Activated naive CD8-positive, alpha-beta T cell (primary cell): ENCODE measurements at regions not wholly inside any gene's neighbourhood (a gene's known extent, or its start where the extent isn't known, plus 50 kb on each side); places are given as distances from the start of the nearest gene placed in this dataset.

Experiments used
- H3K27ac Mint-ChIP-seq: one replicate; pipeline ENCODE4 v1.8.0; 2021; ENCODE audit warnings: mixed read lengths
- H3K27me3 Mint-ChIP-seq: one replicate; pipeline ENCODE4 v1.8.0; 2021; ENCODE audit warnings: mixed read lengths
- H3K36me3 Mint-ChIP-seq: one replicate; pipeline ENCODE4 v1.8.0; 2021; ENCODE audit warnings: mixed read lengths
- H3K4me1 Mint-ChIP-seq: one replicate; pipeline ENCODE4 v1.8.0; 2021; ENCODE audit warnings: low read depth, mixed read lengths
- H3K4me3 Mint-ChIP-seq: one replicate; pipeline ENCODE4 v1.8.0; 2021; ENCODE audit warnings: mild to moderate bottlenecking, mixed read lengths
- H3K9me3 Mint-ChIP-seq: one replicate; pipeline ENCODE4 v1.8.0; 2021; ENCODE audit warnings: low read depth, mixed read lengths

DNA sequence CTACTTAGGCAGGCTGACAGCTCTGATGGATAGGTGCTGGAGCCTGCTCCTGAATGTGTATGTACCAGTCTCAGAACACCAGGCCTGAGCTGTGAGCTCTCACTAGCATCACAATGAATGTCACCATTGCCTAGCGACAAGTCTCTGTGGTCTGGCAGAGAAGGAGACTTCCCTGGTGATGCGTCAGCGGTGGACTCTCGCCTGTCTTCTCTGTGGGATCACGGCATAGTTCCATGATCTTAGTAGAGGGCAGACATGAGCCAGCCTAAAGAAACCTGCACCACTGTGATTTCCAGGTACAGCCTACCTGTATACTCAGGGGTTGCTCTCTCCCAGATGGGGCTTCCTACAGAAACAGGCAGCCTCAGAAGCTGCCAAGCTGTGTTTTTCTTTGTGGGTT lies 699.2 kb upstream of the TSPY4 start:
- Mint-ChIP-seq H3K4me3 (no peak overlapping the region), H3K36me3 (no peaks in the 10 kb centered on the region), H3K9me3 (no peaks in the 10 kb centered on the region), H3K27me3 (no peaks in the 10 kb centered on the region), H3K27ac (no peak overlapping the region), H3K4me1 (no peaks in the 10 kb centered on the region)

DNA sequence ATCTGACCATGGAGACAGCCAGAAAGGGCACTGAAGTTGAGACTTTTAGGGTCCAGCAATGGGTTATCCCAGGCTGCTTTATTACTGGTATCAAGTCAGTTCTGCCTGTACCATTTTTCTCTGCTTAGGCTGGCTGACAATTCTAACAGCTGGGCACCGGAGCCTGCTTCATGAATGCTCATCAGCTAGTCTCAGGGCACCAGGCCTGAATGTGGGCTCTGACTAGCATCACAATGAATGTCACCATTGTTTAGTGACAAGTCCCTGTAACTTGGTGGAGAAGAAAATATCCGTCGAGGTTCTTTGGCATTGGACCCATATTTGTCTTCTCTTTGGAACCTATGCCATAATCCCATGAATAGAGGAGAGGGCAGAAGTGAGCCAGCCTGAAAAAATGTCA lies 692.3 kb upstream of the TSPY4 start:
- Mint-ChIP-seq H3K4me1 (no peaks in the 10 kb centered on the region), H3K9me3 (no peaks in the 10 kb centered on the region), H3K36me3 (no peaks in the 10 kb centered on the region), H3K4me3 (no peak overlapping the region), H3K27me3 (no peaks in the 10 kb centered on the region), H3K27ac (no peak overlapping the region)

DNA sequence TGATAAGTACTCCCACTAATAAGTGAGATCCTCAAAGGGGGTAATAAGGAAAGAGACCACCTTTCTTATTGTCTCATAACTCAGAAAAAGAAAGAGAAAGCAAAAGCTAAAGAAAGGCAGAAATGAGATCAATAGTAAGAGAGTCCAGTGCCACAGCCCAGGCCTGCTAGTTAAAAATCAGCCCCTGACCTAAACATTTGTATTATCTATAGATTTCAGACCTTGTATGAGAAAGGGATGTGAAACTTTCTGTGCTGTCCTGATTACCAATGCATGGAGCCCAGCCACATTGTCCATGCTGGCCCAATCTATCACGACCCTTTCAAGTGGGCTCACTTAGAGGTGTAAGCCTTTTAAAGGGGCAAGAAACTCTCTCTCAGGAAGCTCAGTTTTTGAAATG lies 684.8 kb upstream of the TSPY4 start:
- H3K36me3 Mint-ChIP-seq = no peaks in the 10 kb centered on the region
- H3K4me1 Mint-ChIP-seq = no peaks in the 10 kb centered on the region
- H3K27me3 Mint-ChIP-seq = no peaks in the 10 kb centered on the region
- no peak overlapping the region for H3K27ac Mint-ChIP-seq
- H3K9me3 Mint-ChIP-seq = no peaks in the 10 kb centered on the region
- no peak overlapping the region for H3K4me3 Mint-ChIP-seq

GRCh38 chrY:8655017-8655416 lies 682.2 kb upstream of the TSPY4 start:
- no peaks in the 10 kb centered on the region for H3K9me3 Mint-ChIP-seq
- no peaks in the 10 kb centered on the region for H3K4me1 Mint-ChIP-seq
- H3K4me3 Mint-ChIP-seq = no peak overlapping the region
- H3K27me3 Mint-ChIP-seq = no peaks in the 10 kb centered on the region
- no peaks in the 10 kb centered on the region for H3K36me3 Mint-ChIP-seq
- H3K27ac Mint-ChIP-seq = no peak overlapping the region

- Mint-ChIP-seq H3K4me3 (no peak overlapping the region), H3K27me3 (no peaks in the 10 kb centered on the region), H3K36me3 (no peaks in the 10 kb centered on the region), H3K4me1 (no peaks in the 10 kb centered on the region), H3K27ac (no peak overlapping the region), H3K9me3 (no peaks in the 10 kb centered on the region)
Observed at GRCh38 chrY:8656101-8656500, 681.2 kb upstream of the TSPY4 start.

- no peaks in the 10 kb centered on the region for H3K9me3 Mint-ChIP-seq
Observed at GRCh38 chrY:8656515-8656914, 680.7 kb upstream of the TSPY4 start.

DNA sequence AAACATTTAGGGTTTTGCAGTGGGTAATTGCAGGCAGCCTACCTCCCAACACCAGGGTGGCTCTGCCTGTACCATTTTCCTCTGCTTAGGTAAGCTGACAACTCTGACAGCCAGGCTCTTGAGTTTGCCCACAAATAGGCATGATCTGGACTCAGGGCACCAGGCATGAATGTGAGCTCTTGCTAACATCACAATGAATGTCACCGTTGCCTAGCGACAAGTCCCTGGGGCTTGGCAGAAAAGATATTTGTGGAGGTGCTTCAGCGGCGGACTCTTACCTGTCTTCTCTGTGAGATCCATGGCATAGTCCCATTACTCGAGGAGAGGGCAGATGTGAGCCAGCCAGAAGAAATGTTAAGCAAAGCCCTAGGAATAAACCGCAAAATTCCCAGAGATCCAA lies 677.5 kb upstream of the TSPY4 start:
- Mint-ChIP-seq H3K4me3 (no peak overlapping the region), H3K27me3 (no peaks in the 10 kb centered on the region), H3K9me3 (no peaks in the 10 kb centered on the region), H3K4me1 (no peaks in the 10 kb centered on the region), H3K27ac (no peak overlapping the region), H3K36me3 (no peaks in the 10 kb centered on the region)

More at GRCh38 chrY:8656515-8656914, 680.7 kb upstream of the TSPY4 start:
- H3K4me3 Mint-ChIP-seq = no peak overlapping the region
- H3K4me1 Mint-ChIP-seq = no peaks in the 10 kb centered on the region
- no peaks in the 10 kb centered on the region for H3K36me3 Mint-ChIP-seq
- H3K27ac Mint-ChIP-seq = no peak overlapping the region
- no peaks in the 10 kb centered on the region for H3K27me3 Mint-ChIP-seq

GRCh38 chrY:8673896-8674295 lies 663.4 kb upstream of the TSPY4 start:
- H3K27ac Mint-ChIP-seq = no peak overlapping the region
- H3K4me1 Mint-ChIP-seq = no peaks in the 10 kb centered on the region

GRCh38 chrY:8677336-8677935 lies 659.8 kb upstream of the TSPY4 start:
- Mint-ChIP-seq H3K27ac (no peak overlapping the region), H3K36me3 (no peaks in the 10 kb centered on the region), H3K4me3 (no peak overlapping the region)

More at GRCh38 chrY:8673896-8674295, 663.4 kb upstream of the TSPY4 start:
- no peaks in the 10 kb centered on the region for H3K27me3 Mint-ChIP-seq
- no peaks in the 10 kb centered on the region for H3K9me3 Mint-ChIP-seq
- H3K36me3 Mint-ChIP-seq = no peaks in the 10 kb centered on the region
- no peak overlapping the region for H3K4me3 Mint-ChIP-seq

GRCh38 chrY:8687154-8687553 lies 650.1 kb upstream of the TSPY4 start:
- H3K9me3 Mint-ChIP-seq = no peaks in the 10 kb centered on the region
- H3K27ac Mint-ChIP-seq = no peak overlapping the region
- H3K4me3 Mint-ChIP-seq = no peak overlapping the region
- no peaks in the 10 kb centered on the region for H3K4me1 Mint-ChIP-seq
- no peaks in the 10 kb centered on the region for H3K27me3 Mint-ChIP-seq
- H3K36me3 Mint-ChIP-seq = no peaks in the 10 kb centered on the region

More at GRCh38 chrY:8677336-8677935, 659.8 kb upstream of the TSPY4 start:
- Mint-ChIP-seq H3K27me3 (no peaks in the 10 kb centered on the region), H3K9me3 (no peaks in the 10 kb centered on the region), H3K4me1 (no peaks in the 10 kb centered on the region)

- Mint-ChIP-seq H3K36me3 (no peaks in the 10 kb centered on the region), H3K9me3 (no peaks in the 10 kb centered on the region), H3K27me3 (no peaks in the 10 kb centered on the region), H3K27ac (no peak overlapping the region), H3K4me3 (no peak overlapping the region), H3K4me1 (no peaks in the 10 kb centered on the region)
Observed at GRCh38 chrY:8690901-8691685, 646.2 kb upstream of the TSPY4 start.

DNA sequence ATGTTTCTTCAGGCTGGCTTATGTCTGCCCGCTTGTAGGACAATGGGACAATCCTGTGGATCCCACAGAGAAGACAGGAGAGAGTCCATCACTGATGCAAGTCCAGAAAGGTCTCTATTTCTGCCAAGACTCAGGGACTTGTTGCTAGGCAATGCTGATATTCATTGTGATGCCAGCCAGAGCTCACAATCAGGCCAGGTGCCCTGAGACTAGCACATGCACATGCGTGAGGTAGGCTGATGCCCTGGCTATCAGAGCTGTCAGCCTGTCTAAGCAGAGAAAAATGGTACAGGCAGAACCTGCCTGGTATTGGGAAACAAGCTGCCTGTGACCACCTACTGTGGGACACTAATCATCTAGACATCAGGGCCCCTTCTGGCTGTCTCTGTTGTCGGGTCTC lies 638.7 kb upstream of the TSPY4 start:
- Mint-ChIP-seq H3K36me3 (no peaks in the 10 kb centered on the region), H3K4me3 (no peak overlapping the region), H3K27ac (no peak overlapping the region)

DNA sequence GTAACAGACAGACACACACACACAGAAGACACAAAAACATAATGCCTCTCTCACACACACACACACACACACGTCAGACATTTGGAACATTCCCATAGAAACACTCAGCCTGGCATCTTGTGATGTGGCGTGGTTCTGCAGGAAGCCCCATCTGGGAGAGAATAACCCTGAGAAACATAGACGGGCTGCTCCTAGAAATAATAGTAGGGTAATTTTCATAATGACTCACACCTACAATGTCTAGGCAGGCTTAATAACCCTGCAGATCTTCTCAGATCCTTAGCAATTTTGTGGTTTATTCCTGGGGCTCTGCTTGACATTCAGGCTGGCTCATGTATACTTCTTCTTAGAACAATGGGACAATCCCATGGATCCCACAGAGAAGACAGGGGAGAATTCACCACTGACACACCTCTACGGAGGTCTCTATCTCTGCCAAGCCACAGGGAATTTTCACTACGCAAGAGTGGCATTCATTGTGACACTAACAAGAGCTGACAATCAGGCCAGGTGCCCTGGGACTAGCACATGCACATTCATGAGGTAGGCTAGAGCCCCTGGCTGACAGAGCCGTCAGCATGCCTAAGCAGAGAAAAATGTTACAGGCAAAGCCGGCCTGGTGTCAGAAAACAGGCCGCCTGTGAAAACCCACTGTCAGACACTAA lies 631.5 kb upstream of the TSPY4 start:
- H3K9me3 Mint-ChIP-seq = no peaks in the 10 kb centered on the region
- H3K27ac Mint-ChIP-seq = no peak overlapping the region
- no peaks in the 10 kb centered on the region for H3K27me3 Mint-ChIP-seq
- no peaks in the 10 kb centered on the region for H3K4me1 Mint-ChIP-seq
- H3K4me3 Mint-ChIP-seq = no peak overlapping the region
- H3K36me3 Mint-ChIP-seq = no peaks in the 10 kb centered on the region

More for the DNA sequence above, 638.7 kb upstream of the TSPY4 start:
- H3K9me3 Mint-ChIP-seq = no peaks in the 10 kb centered on the region
- H3K4me1 Mint-ChIP-seq = no peaks in the 10 kb centered on the region
- H3K27me3 Mint-ChIP-seq = no peaks in the 10 kb centered on the region

DNA sequence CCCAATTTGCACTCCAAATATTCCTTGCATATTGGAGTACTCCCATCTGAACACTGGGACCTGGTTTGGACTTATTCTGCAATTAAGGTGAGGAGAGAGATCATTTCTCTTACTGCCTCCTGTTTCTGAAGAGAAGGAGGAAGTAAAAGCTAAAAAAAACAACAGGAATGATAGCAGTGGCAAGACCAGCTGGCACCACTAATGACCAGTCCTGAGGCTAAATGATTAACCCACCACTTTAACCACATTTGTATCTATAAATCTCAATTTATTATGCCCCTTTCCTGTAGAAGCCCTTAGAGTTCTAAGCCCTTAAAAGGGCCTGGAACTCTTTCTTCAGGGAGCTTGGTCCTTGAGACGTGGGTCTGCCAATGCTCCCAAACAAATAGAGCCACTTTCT lies 625.0 kb upstream of the TSPY4 start:
- Mint-ChIP-seq H3K4me1 (no peaks in the 10 kb centered on the region), H3K27me3 (no peaks in the 10 kb centered on the region), H3K4me3 (no peak overlapping the region), H3K36me3 (no peaks in the 10 kb centered on the region), H3K27ac (no peak overlapping the region), H3K9me3 (no peaks in the 10 kb centered on the region)

DNA sequence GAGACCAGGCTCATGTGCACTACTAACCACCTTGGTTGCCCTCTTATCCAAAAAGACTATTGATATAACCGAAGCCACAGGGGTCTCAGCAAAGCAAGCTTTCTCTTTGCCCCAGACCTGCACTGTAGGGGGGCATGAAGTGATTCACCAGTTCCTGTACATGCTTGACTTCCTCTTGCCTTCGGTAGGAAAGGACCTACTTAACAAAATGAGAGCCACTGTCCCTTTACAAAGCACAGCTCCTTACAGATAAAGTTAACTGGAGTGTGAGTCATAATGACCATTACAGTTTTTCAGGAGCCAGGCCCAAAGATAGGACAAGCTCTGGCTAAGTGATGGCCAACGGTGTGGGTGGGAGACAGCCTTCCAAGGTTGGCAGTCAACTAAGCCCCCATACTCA lies 622.0 kb upstream of the TSPY4 start:
- Mint-ChIP-seq H3K36me3 (no peaks in the 10 kb centered on the region), H3K4me3 (no peak overlapping the region), H3K4me1 (no peaks in the 10 kb centered on the region), H3K27ac (no peak overlapping the region), H3K9me3 (no peaks in the 10 kb centered on the region), H3K27me3 (no peaks in the 10 kb centered on the region)
